Stimulated activated naive B cell treated with anti-CD40 and anti-IgM and Interleukin-4, amounts not matched to agents 10 μg/mL and 1 μg/mL and 100 μg/mL, for 72 hours (primary cell): ENCODE measurements at regions not wholly inside any gene's neighbourhood (a gene's known extent, or its start where the extent isn't known, plus 50 kb on each side); places are given as distances from the start of the nearest gene placed in this dataset.

ENCODE experiments used
- ATAC-seq, 2 donors: fragments of 150-1000 bp; cut with Tn5 transposase; replicated peaks; 2 replicates each; pipeline ENCODE4 v1.10.0; 2021; ENCODE audit warnings: moderate library complexity in 1 of 2
- DNase-seq: peaks from one replicate; pipeline ENCODE4 v3.0.0; 2021
- H3K27ac Mint-ChIP-seq: one replicate; pipeline ENCODE4 v1.8.0; 2022; ENCODE audit warnings: mild to moderate bottlenecking, mixed read lengths
- H3K27me3 Mint-ChIP-seq, 2 donors: one replicate each; pipeline ENCODE4 v1.8.0; 2022; ENCODE audit warnings: mixed read lengths in 2 of 2
- H3K36me3 Mint-ChIP-seq, 2 donors: one replicate each; pipeline ENCODE4 v1.8.0; 2022; ENCODE audit warnings: mixed read lengths in 2 of 2, mild to moderate bottlenecking in 1 of 2
- H3K4me1 Mint-ChIP-seq, 2 donors: one replicate each; pipeline ENCODE4 v1.8.0; 2022; ENCODE audit warnings: mixed read lengths in 2 of 2, mild to moderate bottlenecking in 1 of 2
- H3K4me3 Mint-ChIP-seq, 2 donors: one replicate each; pipeline ENCODE4 v1.8.0; 2022; ENCODE audit warnings: mild to moderate bottlenecking in 2 of 2, mixed read lengths in 2 of 2, moderate library complexity in 1 of 2
- H3K9me3 Mint-ChIP-seq, 2 donors: one replicate each; pipeline ENCODE4 v1.8.0; 2022; ENCODE audit warnings: mixed read lengths in 2 of 2, mild to moderate bottlenecking in 1 of 2

DNA sequence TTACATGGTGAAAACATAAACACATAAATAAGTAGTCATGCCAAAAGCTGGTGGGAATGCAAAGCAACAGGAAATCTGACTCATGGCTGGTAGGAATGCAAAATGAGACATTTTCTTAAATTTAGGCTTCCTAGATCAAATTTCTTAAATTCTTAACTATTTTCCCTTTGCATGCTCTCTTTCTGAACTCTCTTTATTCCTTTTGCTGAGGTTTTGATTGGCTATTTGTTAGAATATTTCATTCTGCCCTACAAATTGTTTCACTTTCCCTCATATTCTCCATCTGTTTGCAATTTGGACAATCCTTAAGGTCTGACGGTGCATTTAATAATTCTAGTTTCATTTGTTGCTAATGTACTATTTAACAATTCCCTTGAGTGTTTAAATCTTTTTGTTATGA is 437.5 kb upstream of the RGS17 start:
- DNase-seq: no peak
- no peak for ATAC-seq
- H3K27me3 Mint-ChIP-seq: no peaks in the 10 kb centered on the region
- H3K4me3 Mint-ChIP-seq: no peak overlapping the region
- no peaks in the 10 kb centered on the region for H3K4me1 Mint-ChIP-seq
- H3K36me3 Mint-ChIP-seq: no peaks in the 10 kb centered on the region
- no peaks in the 10 kb centered on the region for H3K9me3 Mint-ChIP-seq
- H3K27ac Mint-ChIP-seq: no peak overlapping the region

- Mint-ChIP-seq H3K27me3 (no peaks in the 10 kb centered on the region), H3K4me3 (no peak overlapping the region), H3K9me3 (no peaks in the 10 kb centered on the region), H3K36me3 (no peaks in the 10 kb centered on the region), H3K27ac (no peak overlapping the region), H3K4me1 (no peaks in the 10 kb centered on the region)
- DNase-seq (no peak), ATAC-seq (no peak)
These were observed 433.7 kb upstream of the RGS17 start for GRCh38 chr6:153564803-153565202.

DNA sequence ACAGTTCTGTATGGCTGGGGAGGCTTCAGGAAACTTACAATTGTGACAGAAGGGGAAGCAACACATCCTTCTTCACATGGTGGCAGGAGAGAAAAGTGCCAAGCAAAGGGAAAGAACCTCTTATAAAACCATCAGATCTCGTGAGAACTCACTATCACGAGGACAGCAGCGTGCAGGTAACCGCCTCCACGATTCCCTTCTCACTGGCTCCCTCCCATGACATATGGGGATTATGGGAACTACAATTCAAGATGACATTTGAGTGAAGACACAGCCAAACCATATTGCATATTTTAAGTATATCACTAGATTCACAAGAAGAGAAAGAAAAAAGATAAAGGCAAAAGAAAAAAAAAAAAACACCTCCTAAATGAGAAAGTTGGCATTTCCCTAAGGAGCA is 431.9 kb upstream of the RGS17 start:
- Mint-ChIP-seq H3K4me3 (no peak overlapping the region), H3K27ac (no peak overlapping the region), H3K4me1 (no peaks in the 10 kb centered on the region), H3K36me3 (no peaks in the 10 kb centered on the region), H3K9me3 (no peaks in the 10 kb centered on the region), H3K27me3 (no peaks in the 10 kb centered on the region)
- DNase-seq (no peak), ATAC-seq (no peak)

DNA sequence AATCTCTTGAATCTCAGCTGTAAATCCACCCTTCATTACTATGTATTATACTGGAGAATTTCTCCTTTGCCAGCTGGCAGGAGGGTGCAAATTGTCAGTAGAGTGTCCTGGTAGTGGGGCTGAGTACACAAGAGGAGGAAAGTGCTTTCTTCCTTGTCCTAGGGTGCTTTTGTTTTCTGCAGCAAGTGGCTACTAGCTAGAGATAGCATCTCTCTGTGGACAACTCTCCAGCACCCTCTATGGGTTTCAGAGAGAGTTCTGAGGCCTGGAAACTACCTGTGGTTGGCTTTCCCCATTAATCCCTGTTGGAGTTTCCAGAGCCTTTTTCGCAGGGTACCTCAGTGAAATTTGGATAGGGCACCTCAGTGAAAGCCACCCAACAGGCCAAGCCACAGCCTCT is 422.5 kb upstream of the RGS17 start:
- no peak for ATAC-seq

GRCh38 chr6:153539602-153540001 is 408.5 kb upstream of the RGS17 start:
- Mint-ChIP-seq H3K27ac (no peak overlapping the region), H3K4me3 (no peak overlapping the region), H3K36me3 (no peaks in the 10 kb centered on the region), H3K9me3 (no peaks in the 10 kb centered on the region), H3K4me1 (no peaks in the 10 kb centered on the region), H3K27me3 (no peaks in the 10 kb centered on the region)
- no peak for ATAC-seq
- DNase-seq: no peak

More for the DNA sequence above, 422.5 kb upstream of the RGS17 start:
- H3K27me3 Mint-ChIP-seq: no peaks in the 10 kb centered on the region
- no peak for DNase-seq
- H3K4me1 Mint-ChIP-seq: no peaks in the 10 kb centered on the region
- H3K4me3 Mint-ChIP-seq: no peak overlapping the region
- H3K9me3 Mint-ChIP-seq: peaks cover 4% of the 10 kb centered on the region in 2 donors
- H3K27ac Mint-ChIP-seq: no peak overlapping the region
- H3K36me3 Mint-ChIP-seq: no peaks in the 10 kb centered on the region

GRCh38 chr6:153538491-153538890 is 407.4 kb upstream of the RGS17 start:
- ATAC-seq (no peak), DNase-seq (no peak)
- H3K27ac Mint-ChIP-seq: no peak overlapping the region
- H3K27me3 Mint-ChIP-seq: no peaks in the 10 kb centered on the region
- no peak overlapping the region for H3K4me3 Mint-ChIP-seq
- no peaks in the 10 kb centered on the region for H3K9me3 Mint-ChIP-seq
- H3K36me3 Mint-ChIP-seq: no peaks in the 10 kb centered on the region
- H3K4me1 Mint-ChIP-seq: no peaks in the 10 kb centered on the region

DNA sequence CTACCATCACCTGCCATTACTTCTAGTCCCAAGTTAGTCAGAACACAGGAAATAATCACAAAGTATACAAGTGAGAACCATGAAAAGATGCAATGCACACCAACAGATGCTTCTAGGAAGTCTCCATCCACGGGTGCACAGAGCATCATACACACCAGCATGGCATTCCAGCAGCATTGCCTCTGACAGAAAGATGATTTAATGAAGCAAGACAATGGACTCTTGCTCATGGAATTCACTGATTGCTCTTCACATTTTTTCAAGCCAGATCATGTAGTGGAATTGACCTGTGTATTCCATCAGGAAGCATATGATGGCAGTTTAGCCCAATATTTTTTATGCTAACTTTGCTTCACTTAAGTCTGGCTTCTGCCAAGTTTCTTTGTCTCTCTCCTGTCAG is 406.3 kb upstream of the RGS17 start:
- no peak for ATAC-seq
- Mint-ChIP-seq H3K4me3 (no peak overlapping the region), H3K27me3 (no peaks in the 10 kb centered on the region), H3K4me1 (no peaks in the 10 kb centered on the region), H3K9me3 (peaks cover 0 to under 1% of the 10 kb centered on the region in 2 donors), H3K27ac (no peak overlapping the region), H3K36me3 (no peaks in the 10 kb centered on the region)
- no peak for DNase-seq

GRCh38 chr6:153526479-153526878 is 395.4 kb upstream of the RGS17 start:
- no peaks in the 10 kb centered on the region for H3K27me3 Mint-ChIP-seq
- ATAC-seq (no peak), DNase-seq (no peak)
- H3K36me3 Mint-ChIP-seq: no peaks in the 10 kb centered on the region
- H3K9me3 Mint-ChIP-seq: peaks cover 5 to 10% of the 10 kb centered on the region in 2 donors
- no peaks in the 10 kb centered on the region for H3K4me1 Mint-ChIP-seq
- H3K27ac Mint-ChIP-seq: no peak overlapping the region
- no peak overlapping the region for H3K4me3 Mint-ChIP-seq

DNA sequence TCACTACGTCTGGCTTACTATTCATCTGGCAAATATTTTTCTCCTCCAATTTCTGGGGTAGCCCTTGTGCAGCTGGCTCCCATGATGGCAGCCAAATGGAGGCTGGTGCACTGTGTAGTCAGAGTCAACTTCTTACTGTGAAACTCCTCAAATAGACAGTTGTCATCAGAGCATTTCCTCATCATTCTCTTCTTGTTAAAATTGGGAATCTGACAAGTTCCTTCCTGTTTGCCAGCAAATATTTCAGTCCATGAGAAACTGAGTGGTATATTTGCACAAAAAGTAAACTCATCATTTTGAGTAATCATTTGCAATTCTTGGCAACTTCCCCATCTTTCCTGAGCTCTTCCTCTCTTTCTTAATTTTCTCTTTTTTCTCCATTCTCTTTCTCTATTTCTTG is 394.9 kb upstream of the RGS17 start:
- H3K4me3 Mint-ChIP-seq: no peak overlapping the region
- no peak for DNase-seq
- no peak for ATAC-seq
- peaks cover 1 to 7% of the 10 kb centered on the region in 2 donors for H3K9me3 Mint-ChIP-seq
- H3K4me1 Mint-ChIP-seq: no peaks in the 10 kb centered on the region
- H3K27me3 Mint-ChIP-seq: no peaks in the 10 kb centered on the region
- H3K36me3 Mint-ChIP-seq: no peaks in the 10 kb centered on the region
- no peak overlapping the region for H3K27ac Mint-ChIP-seq

DNA sequence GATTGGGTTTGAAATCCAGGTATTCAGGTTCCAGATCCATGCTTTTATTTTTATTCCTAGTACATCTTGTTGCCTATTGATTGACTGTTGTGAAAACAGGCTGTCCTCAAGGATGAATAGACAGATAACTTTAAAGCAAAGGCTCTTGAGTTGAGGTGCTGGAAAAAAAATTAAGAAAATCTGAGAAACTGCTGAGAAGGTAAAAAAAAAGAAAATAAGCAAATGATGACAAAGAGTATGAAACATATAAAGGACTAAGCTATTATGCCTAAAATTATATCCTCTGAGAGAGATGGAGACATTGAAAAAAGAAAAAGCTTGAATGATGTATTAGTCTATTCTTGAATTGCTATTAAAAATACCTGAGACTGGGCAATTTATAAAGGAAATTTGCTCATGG is 392.3 kb upstream of the RGS17 start:
- ATAC-seq: no peak
- no peaks in the 10 kb centered on the region for H3K4me1 Mint-ChIP-seq
- peaks cover 6 to 13% of the 10 kb centered on the region in 2 donors for H3K9me3 Mint-ChIP-seq
- no peak for DNase-seq
- no peak overlapping the region for H3K4me3 Mint-ChIP-seq
- H3K27me3 Mint-ChIP-seq: no peaks in the 10 kb centered on the region
- no peaks in the 10 kb centered on the region for H3K36me3 Mint-ChIP-seq
- H3K27ac Mint-ChIP-seq: no peak overlapping the region

DNA sequence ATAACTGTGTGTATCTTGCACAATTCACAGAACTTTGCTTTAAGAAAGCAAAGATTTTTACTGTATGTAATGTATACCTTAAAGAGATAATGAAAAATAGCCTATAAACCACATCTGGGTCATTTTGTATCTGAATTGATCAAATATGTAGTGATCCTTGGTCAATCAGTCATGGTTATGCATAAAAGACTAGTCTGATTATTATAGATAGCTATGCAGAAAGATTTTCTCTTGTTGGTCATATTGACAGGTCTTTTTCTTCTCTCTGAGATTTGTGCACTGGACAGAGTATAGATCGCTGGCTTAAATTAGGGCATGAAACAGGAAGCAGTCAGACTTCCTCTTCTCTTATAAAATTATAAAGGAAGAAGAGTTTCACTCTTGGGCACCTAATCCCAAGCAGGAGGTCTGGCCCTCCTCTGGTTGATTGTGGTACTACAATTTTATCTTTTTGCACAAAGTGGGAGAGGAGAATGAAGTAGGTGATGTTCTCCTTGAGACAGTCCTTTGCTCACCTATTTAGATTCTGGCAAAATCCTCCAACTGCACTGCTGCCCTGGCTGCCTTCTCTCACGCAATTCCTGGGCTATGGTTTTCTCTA is 380.9 kb upstream of the RGS17 start:
- H3K4me3 Mint-ChIP-seq: no peak overlapping the region
- ATAC-seq: peak; percentile 45 to 63
- H3K27me3 Mint-ChIP-seq: no peaks in the 10 kb centered on the region

GRCh38 chr6:153503810-153504209 is 372.7 kb upstream of the RGS17 start:
- DNase-seq (no peak), ATAC-seq (no peak)
- Mint-ChIP-seq H3K27ac (no peak overlapping the region), H3K4me1 (no peaks in the 10 kb centered on the region), H3K9me3 (peaks cover 0 to 4% of the 10 kb centered on the region in 2 donors), H3K36me3 (no peaks in the 10 kb centered on the region), H3K4me3 (no peak overlapping the region), H3K27me3 (no peaks in the 10 kb centered on the region)

More for the DNA sequence above, 380.9 kb upstream of the RGS17 start:
- peaks cover 3 to 5% of the 10 kb centered on the region in 2 donors for H3K9me3 Mint-ChIP-seq
- peaks cover 0 to 1% of the 10 kb centered on the region in 2 donors for H3K4me1 Mint-ChIP-seq
- no peak for DNase-seq
- no peaks in the 10 kb centered on the region for H3K36me3 Mint-ChIP-seq
- H3K27ac Mint-ChIP-seq: no peak overlapping the region

DNA sequence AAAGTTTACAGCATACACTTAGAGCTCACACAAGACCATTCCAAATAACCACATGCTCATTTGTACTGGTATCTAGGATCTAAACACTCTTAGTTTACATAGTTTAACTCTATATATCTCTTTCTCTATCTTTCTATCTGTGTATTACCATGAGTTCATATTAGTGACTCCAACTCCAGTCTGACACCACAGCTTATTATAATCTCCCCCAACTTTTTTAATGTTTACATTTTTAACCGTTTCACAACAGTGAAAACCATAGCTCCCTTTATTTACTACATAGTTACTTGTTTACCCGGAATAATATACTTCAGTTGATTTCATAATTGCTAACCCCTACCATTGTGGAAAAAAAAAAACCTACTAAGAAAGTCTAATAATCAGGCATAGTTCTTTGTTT is 362.4 kb upstream of the RGS17 start:
- DNase-seq (no peak), ATAC-seq (no peak)
- Mint-ChIP-seq H3K36me3 (no peaks in the 10 kb centered on the region), H3K27me3 (no peaks in the 10 kb centered on the region), H3K9me3 (peaks cover under 1% of the 10 kb centered on the region in 2 donors), H3K27ac (no peak overlapping the region), H3K4me3 (no peak overlapping the region), H3K4me1 (no peaks in the 10 kb centered on the region)

DNA sequence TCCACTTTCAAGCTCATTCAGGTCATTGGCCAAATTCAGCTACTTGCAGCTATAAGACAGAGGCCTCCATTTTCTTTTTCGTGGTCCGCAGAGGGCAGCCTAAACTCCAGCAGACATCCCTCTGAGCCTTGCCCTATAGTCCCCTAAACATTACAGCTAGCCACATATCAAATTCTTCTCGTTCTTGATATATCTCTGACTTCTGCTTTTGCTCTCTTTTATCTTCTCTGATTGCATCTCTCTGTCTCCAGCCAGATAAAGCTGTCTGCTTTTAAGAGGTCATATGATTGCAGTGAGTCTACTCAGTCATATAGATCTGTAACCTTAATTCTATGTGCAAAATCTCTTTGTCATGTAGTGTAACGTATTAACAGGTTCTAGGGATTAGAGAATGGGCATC is 358.4 kb upstream of the RGS17 start:
- Mint-ChIP-seq H3K4me3 (no peak overlapping the region), H3K36me3 (no peaks in the 10 kb centered on the region), H3K27ac (no peak overlapping the region), H3K4me1 (no peaks in the 10 kb centered on the region), H3K9me3 (peaks cover 0 to 1% of the 10 kb centered on the region in 2 donors), H3K27me3 (no peaks in the 10 kb centered on the region)
- no peak for ATAC-seq
- no peak for DNase-seq

- no peak overlapping the region for H3K27ac Mint-ChIP-seq
- H3K36me3 Mint-ChIP-seq: no peaks in the 10 kb centered on the region
- no peak for DNase-seq
- no peak overlapping the region for H3K4me3 Mint-ChIP-seq
- H3K27me3 Mint-ChIP-seq: no peaks in the 10 kb centered on the region
- no peak for ATAC-seq
- H3K4me1 Mint-ChIP-seq: no peaks in the 10 kb centered on the region
- H3K9me3 Mint-ChIP-seq: peaks cover 0 to 3% of the 10 kb centered on the region in 2 donors
These were observed 357.2 kb upstream of the RGS17 start for GRCh38 chr6:153488267-153488666.

DNA sequence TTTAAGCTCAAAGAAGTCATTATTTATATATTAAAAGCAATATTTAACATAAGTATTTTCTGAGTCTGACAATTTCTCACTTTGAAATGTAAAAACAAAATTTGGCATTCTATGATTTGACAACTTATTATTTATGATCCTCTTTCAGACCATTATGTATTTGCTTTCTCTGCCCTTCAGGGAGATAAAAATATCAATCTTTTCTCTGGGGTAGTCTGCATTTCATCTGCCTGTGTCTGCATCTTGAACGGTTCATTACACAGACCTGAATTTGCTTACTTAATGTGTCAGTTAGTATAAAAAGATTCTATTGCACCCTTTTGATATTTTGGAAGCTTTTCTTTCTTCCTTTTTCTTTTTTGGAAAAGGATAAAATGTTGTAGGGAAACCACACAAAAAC is 354.0 kb upstream of the RGS17 start:
- ATAC-seq: no peak
- Mint-ChIP-seq H3K27me3 (no peaks in the 10 kb centered on the region), H3K27ac (no peak overlapping the region), H3K4me1 (no peaks in the 10 kb centered on the region), H3K9me3 (peaks cover 0 to 4% of the 10 kb centered on the region in 2 donors), H3K4me3 (no peak overlapping the region), H3K36me3 (no peaks in the 10 kb centered on the region)
- DNase-seq: no peak
